Ishikawa (cell line): ENCODE measurements at regions not wholly inside any gene's neighbourhood (a gene's known extent, or its start where the extent isn't known, plus 50 kb on each side); places are given as distances from the start of the nearest gene placed in this dataset.

ENCODE experiments used
- CEBPB ChIP-seq: IDR thresholded peaks from 2 replicates; pipeline ENCODE4 v1.6.1; 2012
- CREB1 ChIP-seq: IDR thresholded peaks from 2 replicates; pipeline ENCODE4 v1.6.1; 2012; ENCODE audit warnings: low read depth
- EGR1 ChIP-seq: IDR thresholded peaks from 2 replicates; pipeline ENCODE4 v1.6.1; 2012
- EP300 ChIP-seq: IDR thresholded peaks from 2 replicates; pipeline ENCODE4 v1.6.1; 2012; ENCODE audit warnings: borderline replicate concordance
- FOXM1 ChIP-seq: IDR thresholded peaks from 2 replicates; pipeline ENCODE4 v1.6.1; 2012; ENCODE audit warnings: low read depth, borderline replicate concordance
- MAX ChIP-seq: IDR thresholded peaks from 2 replicates; pipeline ENCODE4 v1.6.1; 2012
- NFIC ChIP-seq: IDR thresholded peaks from 2 replicates; pipeline ENCODE4 v1.6.1; 2012
- RAD21 ChIP-seq: IDR thresholded peaks from 2 replicates; pipeline ENCODE4 v1.6.1; 2012; ENCODE audit warnings: low read depth
- TAF1 ChIP-seq: IDR thresholded peaks from 2 replicates; pipeline ENCODE4 v1.6.1; 2012; ENCODE audit warnings: low read depth, mild to moderate bottlenecking
- TCF12 ChIP-seq: IDR thresholded peaks from 2 replicates; pipeline ENCODE4 v1.6.1; 2012; ENCODE audit warnings: low read depth
- TEAD4 ChIP-seq: IDR thresholded peaks from 2 replicates; pipeline ENCODE4 v1.6.1; 2012
- USF1 ChIP-seq: IDR thresholded peaks from 2 replicates; pipeline ENCODE4 v1.6.1; 2012
- YY1 ChIP-seq: IDR thresholded peaks from 2 replicates; pipeline ENCODE4 v1.6.1; 2012; ENCODE audit warnings: low read depth
- ZBTB7A ChIP-seq: IDR thresholded peaks from 2 replicates; pipeline ENCODE4 v1.6.1; 2012; ENCODE audit warnings: low read depth
- TF ChIP-seq, protein P1 (sequence below): IDR thresholded peaks from 2 replicates; pipeline ENCODE4 v1.6.1; 2012; ENCODE audit warnings: low read depth, mild to moderate bottlenecking

DNA sequence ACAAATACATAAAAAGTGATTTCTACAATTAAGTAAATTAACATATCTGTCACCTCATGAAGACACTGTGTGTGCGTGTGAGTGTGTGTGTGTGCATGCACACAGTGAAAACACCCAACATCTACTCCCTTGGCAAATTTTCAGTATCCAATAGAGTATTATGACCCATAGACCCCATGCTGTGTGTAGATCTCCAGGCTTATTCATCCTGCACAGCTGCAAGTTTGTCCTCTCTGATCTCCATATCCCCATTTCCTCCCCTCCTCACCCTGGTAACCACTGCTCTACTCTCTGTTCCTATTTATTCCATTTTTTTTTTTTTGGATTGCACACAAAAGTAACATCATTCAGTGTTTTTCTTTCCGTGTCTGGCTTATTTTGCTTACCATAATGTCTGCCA is 391.0 kb downstream of the SOX11 start:
- TF ChIP-seq RAD21 = no peak
- TF ChIP-seq TEAD4 = no peak
- TF ChIP-seq NFIC = no peak
- no peak for TF ChIP-seq TCF12
- no peak for TF ChIP-seq CREB1
- no peak for TF ChIP-seq YY1
- no peak for TF ChIP-seq USF1
- no peak for TF ChIP-seq TAF1

DNA sequence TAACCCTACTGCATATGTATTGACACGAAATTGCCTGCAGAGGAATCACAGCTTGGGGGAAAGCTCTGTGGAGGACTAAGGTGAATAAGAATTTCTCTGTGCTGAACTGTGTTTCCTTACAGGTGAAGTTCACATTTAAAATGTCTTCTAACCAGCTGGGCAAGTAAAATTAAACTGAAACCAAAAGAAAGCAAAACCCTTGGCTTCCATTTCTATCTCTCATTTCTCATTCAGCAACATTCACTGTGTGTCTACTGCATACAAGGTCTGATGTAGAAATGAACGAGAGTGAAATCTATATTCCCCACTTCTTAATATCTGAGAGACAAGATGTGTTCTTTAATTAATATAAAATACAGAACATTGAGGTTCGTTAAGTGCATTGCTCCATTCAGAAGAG is 397.3 kb downstream of the SOX11 start:
- TF ChIP-seq TAF1 = no peak
- TF ChIP-seq TEAD4 = no peak
- TF ChIP-seq CREB1 = no peak
- TF ChIP-seq ZBTB7A = no peak
- no peak for TF ChIP-seq NFIC
- TF ChIP-seq RAD21 = no peak
- TF ChIP-seq CEBPB = no peak
- TF ChIP-seq YY1 = no peak
- TF ChIP-seq, protein P1, sequence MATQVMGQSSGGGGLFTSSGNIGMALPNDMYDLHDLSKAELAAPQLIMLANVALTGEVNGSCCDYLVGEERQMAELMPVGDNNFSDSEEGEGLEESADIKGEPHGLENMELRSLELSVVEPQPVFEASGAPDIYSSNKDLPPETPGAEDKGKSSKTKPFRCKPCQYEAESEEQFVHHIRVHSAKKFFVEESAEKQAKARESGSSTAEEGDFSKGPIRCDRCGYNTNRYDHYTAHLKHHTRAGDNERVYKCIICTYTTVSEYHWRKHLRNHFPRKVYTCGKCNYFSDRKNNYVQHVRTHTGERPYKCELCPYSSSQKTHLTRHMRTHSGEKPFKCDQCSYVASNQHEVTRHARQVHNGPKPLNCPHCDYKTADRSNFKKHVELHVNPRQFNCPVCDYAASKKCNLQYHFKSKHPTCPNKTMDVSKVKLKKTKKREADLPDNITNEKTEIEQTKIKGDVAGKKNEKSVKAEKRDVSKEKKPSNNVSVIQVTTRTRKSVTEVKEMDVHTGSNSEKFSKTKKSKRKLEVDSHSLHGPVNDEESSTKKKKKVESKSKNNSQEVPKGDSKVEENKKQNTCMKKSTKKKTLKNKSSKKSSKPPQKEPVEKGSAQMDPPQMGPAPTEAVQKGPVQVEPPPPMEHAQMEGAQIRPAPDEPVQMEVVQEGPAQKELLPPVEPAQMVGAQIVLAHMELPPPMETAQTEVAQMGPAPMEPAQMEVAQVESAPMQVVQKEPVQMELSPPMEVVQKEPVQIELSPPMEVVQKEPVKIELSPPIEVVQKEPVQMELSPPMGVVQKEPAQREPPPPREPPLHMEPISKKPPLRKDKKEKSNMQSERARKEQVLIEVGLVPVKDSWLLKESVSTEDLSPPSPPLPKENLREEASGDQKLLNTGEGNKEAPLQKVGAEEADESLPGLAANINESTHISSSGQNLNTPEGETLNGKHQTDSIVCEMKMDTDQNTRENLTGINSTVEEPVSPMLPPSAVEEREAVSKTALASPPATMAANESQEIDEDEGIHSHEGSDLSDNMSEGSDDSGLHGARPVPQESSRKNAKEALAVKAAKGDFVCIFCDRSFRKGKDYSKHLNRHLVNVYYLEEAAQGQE = no peak
- TF ChIP-seq MAX = no peak
- no peak for TF ChIP-seq EGR1

DNA sequence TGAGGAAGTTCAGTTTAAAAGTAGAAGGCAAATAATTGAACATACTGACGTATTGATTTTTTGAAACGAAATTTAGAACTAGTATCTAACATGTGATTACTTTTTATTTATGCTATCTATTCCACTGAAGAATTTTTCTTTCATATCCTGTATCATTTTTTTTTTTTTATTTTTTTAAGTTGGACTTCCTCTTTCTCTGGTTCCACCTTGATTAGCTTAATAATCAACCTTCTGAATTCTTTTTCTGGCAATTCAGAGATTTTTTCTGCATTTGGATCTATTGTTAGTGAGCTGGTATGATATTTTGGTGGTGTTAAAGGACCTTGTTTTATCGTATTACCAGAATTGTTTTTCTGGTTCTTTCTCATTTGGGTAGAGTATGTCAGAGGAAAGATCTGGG is 411.2 kb downstream of the SOX11 start:
- TF ChIP-seq NFIC (no peak), EP300 (no peak)

DNA sequence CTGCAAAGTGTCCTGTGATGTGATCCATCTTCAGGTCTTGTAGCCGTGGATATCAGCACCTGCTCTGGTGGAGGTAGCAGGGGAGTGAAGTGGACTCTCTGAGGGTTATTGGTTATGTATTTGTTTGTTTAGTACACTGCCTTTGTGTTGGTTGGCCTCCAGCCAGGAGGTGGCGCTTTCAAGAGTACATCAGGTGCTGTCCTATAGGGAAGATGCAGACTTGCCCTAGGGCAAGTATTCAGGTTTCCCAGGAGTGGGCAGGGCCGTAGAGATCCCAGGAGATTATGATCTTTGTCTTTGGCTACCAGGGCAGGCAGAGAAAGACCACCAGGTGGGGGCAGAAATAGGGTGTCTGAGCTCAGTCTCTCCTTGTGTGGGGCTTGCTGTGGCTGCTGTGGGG is 411.8 kb downstream of the SOX11 start:
- TF ChIP-seq, protein P1 = no peak
- no peak for TF ChIP-seq EP300
- TF ChIP-seq TEAD4 = no peak
- no peak for TF ChIP-seq TAF1
- TF ChIP-seq ZBTB7A = no peak
- TF ChIP-seq NFIC = no peak

DNA sequence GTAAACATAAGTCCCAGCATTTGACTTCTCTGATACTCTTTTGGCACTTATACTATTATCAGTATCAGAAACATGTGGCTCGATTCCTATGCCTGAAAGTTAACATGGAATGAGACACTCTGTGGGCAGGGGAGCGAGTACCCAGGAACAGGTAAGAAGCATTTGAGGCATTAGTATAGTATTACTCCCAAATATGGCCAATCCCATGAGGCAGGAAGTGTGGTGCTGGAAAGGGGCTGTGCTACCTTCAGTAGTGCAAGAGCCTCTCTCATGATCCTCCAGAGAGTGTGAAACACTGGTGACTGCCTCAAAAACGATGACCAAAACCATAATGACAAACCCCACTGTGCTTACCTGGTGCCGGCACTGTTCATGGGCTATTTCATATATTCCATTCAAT is 415.1 kb downstream of the SOX11 start:
- TF ChIP-seq ZBTB7A (no peak), EGR1 (no peak), FOXM1 (no peak), MAX (no peak), YY1 (no peak), USF1 (no peak), NFIC (no peak), TCF12 (no peak), CEBPB (no peak)
- TF ChIP-seq, protein P1 = no peak

DNA sequence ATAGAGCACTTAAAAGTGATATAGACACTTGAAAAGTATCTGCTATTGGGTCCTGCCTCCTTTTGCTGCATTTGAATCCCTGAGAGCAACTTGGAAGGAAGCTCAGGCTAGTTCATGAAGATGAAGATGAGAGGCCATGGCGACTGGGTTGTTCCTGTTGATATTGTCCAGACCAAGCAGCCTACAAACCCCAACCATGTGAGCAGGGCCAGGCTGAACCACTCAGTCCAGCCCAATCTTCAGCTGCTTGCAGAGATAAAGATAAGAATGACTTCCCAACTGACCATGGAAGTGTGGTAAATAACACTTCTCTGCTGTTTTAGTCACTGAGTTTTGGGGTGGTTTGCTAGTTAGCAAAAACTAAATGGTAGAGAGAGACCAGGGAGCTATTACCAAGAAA is 417.6 kb downstream of the SOX11 start:
- TF ChIP-seq USF1 (no peak), TEAD4 (no peak), TCF12 (no peak), CEBPB (no peak), ZBTB7A (no peak), YY1 (no peak), RAD21 (no peak), EGR1 (no peak), CREB1 (no peak), NFIC (no peak), FOXM1 (no peak), MAX (no peak), TAF1 (no peak), EP300 (no peak)
- TF ChIP-seq, protein P1 = no peak
